ENCODE measurements at regions not wholly inside any gene's neighbourhood (a gene's known extent, or its start where the extent isn't known, plus 50 kb on each side); places are given as distances from the start of the nearest gene placed in this dataset.

- no peak for TF ChIP-seq CTCF (IDR thresholded peaks at IDR 0.05; ENCODE audit: insufficient read depth, low read length, poor library complexity, severe bottlenecking)
- no peak for TF ChIP-seq EZH2phosphoT487 (conservative IDR thresholded peaks at IDR 0.05; ENCODE audit: low read length)
These were observed 167.0 kb downstream of the BCL11A start for GRCh38 chr2:60386436-60386835.
